ENCODE measurements at regions not wholly inside any gene's neighbourhood (a gene's known extent, or its start where the extent isn't known, plus 50 kb on each side); places are given as distances from the start of the nearest gene placed in this dataset.
A peak's percentile ranks its signal among the peaks of the same experiment; 100 is the strongest.
"Not testable (repeated sequence)": the region's sequence is repeated elsewhere in the genome, so short reads cannot be mapped to it uniquely, and the experiment has no call there.

- no peak for DNase-seq (ENCODE audit: low read depth)
Observed at GRCh38 chr13:88717946-88718345, 1046.8 kb downstream of the SLITRK5 start.

GRCh38 chr13:88718781-88719180, 1047.6 kb downstream of the SLITRK5 start:
- no peak for DNase-seq (ENCODE audit: low read depth)

- DNase-seq (ENCODE audit: low read depth), result no peak
Observed at GRCh38 chr13:88726075-88726474, 1054.9 kb downstream of the SLITRK5 start.

- not testable (repeated sequence) for DNase-seq (ENCODE audit: low read depth)
Observed at GRCh38 chr13:88727236-88727635, 1056.1 kb downstream of the SLITRK5 start.

GRCh38 chr13:88729605-88730004, 1058.4 kb downstream of the SLITRK5 start:
- no peak for DNase-seq (ENCODE audit: low read depth)

GRCh38 chr13:88736026-88736425, 1064.9 kb downstream of the SLITRK5 start:
- DNase-seq (ENCODE audit: low read depth), result no peak

- DNase-seq (ENCODE audit: low read depth), result no peak
Observed at GRCh38 chr13:88739195-88739594, 1068.0 kb downstream of the SLITRK5 start.

- no peak for DNase-seq (ENCODE audit: low read depth)
Observed at GRCh38 chr13:88744289-88744688, 1073.1 kb downstream of the SLITRK5 start.

GRCh38 chr13:88745011-88745410, 1073.8 kb downstream of the SLITRK5 start:
- DNase-seq (ENCODE audit: low read depth), result no peak

GRCh38 chr13:88752041-88752440, 1080.9 kb downstream of the SLITRK5 start:
- no peak for DNase-seq (ENCODE audit: low read depth)

- no peak for DNase-seq (ENCODE audit: low read depth)
Observed at GRCh38 chr13:88754141-88754540, 1083.0 kb downstream of the SLITRK5 start.

- DNase-seq (ENCODE audit: low read depth), result no peak
Observed at GRCh38 chr13:88761145-88761544, 1090.0 kb downstream of the SLITRK5 start.

- DNase-seq (ENCODE audit: low read depth), result no peak
Observed at GRCh38 chr13:88764103-88764502, 1092.9 kb downstream of the SLITRK5 start.

- DNase-seq (ENCODE audit: low read depth), result no peak
Observed at GRCh38 chr13:88800505-88800904, 1129.3 kb downstream of the SLITRK5 start.

- DNase-seq (ENCODE audit: low read depth), result no peak
Observed at GRCh38 chr13:88801361-88801760, 1130.2 kb downstream of the SLITRK5 start.

GRCh38 chr13:88802886-88803285, 1131.7 kb downstream of the SLITRK5 start:
- DNase-seq (ENCODE audit: low read depth), result no peak

GRCh38 chr13:88806438-88806837, 1135.3 kb downstream of the SLITRK5 start:
- no peak for DNase-seq (ENCODE audit: low read depth)

- no peak for DNase-seq (ENCODE audit: low read depth)
Observed at GRCh38 chr13:88817560-88817959, 1146.4 kb downstream of the SLITRK5 start.

- no peak for DNase-seq (ENCODE audit: low read depth)
Observed at GRCh38 chr13:88823114-88823513, 1151.9 kb downstream of the SLITRK5 start.

GRCh38 chr13:88824218-88824617, 1153.0 kb downstream of the SLITRK5 start:
- no peak for DNase-seq (ENCODE audit: low read depth)

- no peak for DNase-seq (ENCODE audit: low read depth)
Observed at GRCh38 chr13:88840085-88840484, 1168.9 kb downstream of the SLITRK5 start.

GRCh38 chr13:88852293-88852692, 1181.1 kb downstream of the SLITRK5 start:
- DNase-seq (ENCODE audit: low read depth), result not testable (repeated sequence)

- peak; percentile 60 for DNase-seq (ENCODE audit: low read depth)
Observed at GRCh38 chr13:88857256-88857655, 1186.1 kb downstream of the SLITRK5 start.

GRCh38 chr13:88862095-88862620, 1191.0 kb downstream of the SLITRK5 start:
- DNase-seq (ENCODE audit: low read depth), result no peak

GRCh38 chr13:88863116-88863515, 1191.9 kb downstream of the SLITRK5 start:
- DNase-seq (ENCODE audit: low read depth), result no peak
